ENCODE measurements at regions not wholly inside any gene's neighbourhood (a gene's known extent, or its start where the extent isn't known, plus 50 kb on each side); places are given as distances from the start of the nearest gene placed in this dataset.

DNA sequence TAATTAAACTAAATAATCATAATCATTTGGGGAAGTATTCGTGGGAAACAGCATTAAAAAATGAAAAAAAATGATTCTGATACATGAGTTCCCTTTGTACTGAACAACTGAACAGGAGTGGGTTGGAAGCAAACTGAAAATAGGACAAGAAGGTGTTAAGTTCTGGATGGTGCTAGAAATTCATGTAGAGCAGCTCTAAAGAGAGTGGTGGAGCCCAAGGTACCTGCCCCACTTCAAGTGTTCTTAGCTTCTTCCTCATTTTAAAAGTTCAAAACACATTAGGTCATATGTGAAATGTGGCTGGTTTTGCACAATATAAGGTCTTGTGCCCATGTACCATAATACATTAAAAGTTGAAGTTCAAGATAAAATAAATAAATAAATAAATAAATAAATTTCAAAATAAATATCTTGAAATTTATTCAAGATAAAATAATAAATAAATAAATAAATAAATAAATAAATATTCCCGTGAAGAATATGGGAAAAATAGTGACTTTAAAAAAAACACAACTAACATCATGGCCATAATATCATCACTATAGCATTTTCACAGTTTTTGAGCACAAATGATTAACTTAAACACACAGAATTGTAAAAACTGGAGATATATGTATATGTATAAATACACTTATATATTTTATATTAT is 191.5 kb upstream of the PRKD1 start:
- no peak for DNase-seq
- TF ChIP-seq CTCF (IDR thresholded peaks at IDR 0.05) = no peak
- Histone ChIP-seq H3K4me3 (no peak overlapping the region), H3K9me3 (no peaks in the 10 kb centered on the region), H3K27me3 (no peaks in the 10 kb centered on the region), H3K27ac (no peak overlapping the region), H3K36me3 (no peaks in the 10 kb centered on the region), H3K4me1 (no peaks in the 10 kb centered on the region)
- ATAC-seq = peak; percentile 62
- intact Hi-C loops (cut with DNase I) = no loop called here

- Histone ChIP-seq H3K27me3 (no peaks in the 10 kb centered on the region), H3K4me3 (no peak overlapping the region), H3K4me1 (no peaks in the 10 kb centered on the region), H3K36me3 (no peaks in the 10 kb centered on the region), H3K27ac (no peak overlapping the region), H3K9me3 (no peaks in the 10 kb centered on the region)
- ATAC-seq (no peak), DNase-seq (no peak)
- intact Hi-C loops (cut with DNase I) = no loop called here
- TF ChIP-seq CTCF (IDR thresholded peaks at IDR 0.05) = no peak
Measured at GRCh38 chr14:30125322-30125979, 197.8 kb upstream of the PRKD1 start.

GRCh38 chr14:30129807-30130206 is 202.2 kb upstream of the PRKD1 start:
- Histone ChIP-seq H3K36me3 (no peaks in the 10 kb centered on the region), H3K4me3 (no peak overlapping the region), H3K27me3 (no peaks in the 10 kb centered on the region), H3K9me3 (no peaks in the 10 kb centered on the region), H3K27ac (no peak overlapping the region), H3K4me1 (no peaks in the 10 kb centered on the region)
- no peak for TF ChIP-seq CTCF (IDR thresholded peaks at IDR 0.05)
- ATAC-seq (no peak), DNase-seq (no peak)
- intact Hi-C loops (cut with DNase I) = no loop called here

GRCh38 chr14:30131581-30132097 is 204.0 kb upstream of the PRKD1 start:
- Histone ChIP-seq H3K27ac (no peak overlapping the region), H3K4me3 (no peak overlapping the region), H3K27me3 (no peaks in the 10 kb centered on the region), H3K36me3 (no peaks in the 10 kb centered on the region), H3K4me1 (no peaks in the 10 kb centered on the region), H3K9me3 (no peaks in the 10 kb centered on the region)
- no peak for TF ChIP-seq CTCF (IDR thresholded peaks at IDR 0.05)
- intact Hi-C loops (cut with DNase I) = no loop called here
- no peak for ATAC-seq
- no peak for DNase-seq

DNA sequence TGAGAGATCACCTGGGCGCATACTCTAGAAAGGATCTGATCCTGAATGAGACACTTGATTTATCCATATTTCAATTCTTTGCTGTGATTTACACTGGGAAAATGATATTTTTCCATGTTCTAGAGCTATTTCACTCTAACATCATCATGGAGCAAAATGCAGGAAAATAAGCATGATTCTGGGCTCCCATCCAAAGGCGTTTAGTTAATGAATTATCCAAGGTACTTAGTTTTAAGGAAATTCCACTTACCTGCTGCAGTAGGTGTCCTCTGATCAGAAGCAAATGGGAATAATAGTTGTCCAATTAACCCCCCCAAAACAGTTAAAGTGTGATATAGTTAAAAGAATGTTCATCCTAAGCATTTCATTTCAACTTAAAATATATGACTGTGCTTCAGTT is 204.5 kb upstream of the PRKD1 start:
- no peaks in the 10 kb centered on the region for H3K4me1 ChIP-seq
- no peak overlapping the region for H3K27ac ChIP-seq
- TF ChIP-seq CTCF (IDR thresholded peaks at IDR 0.05) = no peak
- no peaks in the 10 kb centered on the region for H3K36me3 ChIP-seq
- H3K27me3 ChIP-seq = no peaks in the 10 kb centered on the region
- no peaks in the 10 kb centered on the region for H3K9me3 ChIP-seq
- H3K4me3 ChIP-seq = no peak overlapping the region
- DNase-seq (no peak), ATAC-seq (no peak)
- intact Hi-C loops (cut with DNase I) = no loop called here
